GM21717 (cell line): ENCODE measurements at regions not wholly inside any gene's neighbourhood (a gene's known extent, or its start where the extent isn't known, plus 50 kb on each side); places are given as distances from the start of the nearest gene placed in this dataset.
"Not testable (repeated sequence)": the region's sequence is repeated elsewhere in the genome, so short reads cannot be mapped to it uniquely, and the experiment has no call there.

Source experiments
- ATAC-seq: cut with Tn5 transposase; IDR thresholded peaks from one replicate; pipeline ENCODE4 v1.9.1; 2021; ENCODE audit warnings: mild to moderate bottlenecking, moderate library complexity; ENCODE audit not compliant: unreplicated experiment

- ATAC-seq, result no peak
Observed at GRCh38 chr6:115310156-115310555, 750.5 kb downstream of the FRK start.

- no peak for ATAC-seq
Observed at GRCh38 chr6:115302731-115303130, 758.0 kb downstream of the FRK start.

DNA sequence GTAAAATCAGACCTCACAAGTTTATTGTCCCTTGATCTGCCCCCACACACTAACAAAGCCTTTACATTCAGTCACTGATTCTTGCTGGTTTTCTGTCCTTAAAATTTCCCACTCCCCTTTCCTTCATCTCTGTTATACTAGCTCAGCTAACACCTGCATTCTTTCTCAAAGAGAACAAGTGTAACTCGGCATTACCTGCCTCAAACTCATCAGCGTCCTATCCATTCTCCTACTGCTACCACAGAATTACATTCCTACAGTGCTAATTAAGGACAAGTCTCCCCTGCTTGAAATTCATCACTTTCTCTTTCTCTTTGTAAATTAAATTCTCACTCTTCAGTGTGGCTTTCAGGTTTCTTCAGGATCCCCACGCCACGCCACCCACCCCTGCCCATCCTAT, 773.2 kb downstream of the FRK start:
- ATAC-seq, result no peak

- ATAC-seq, result no peak
Observed at GRCh38 chr6:115276881-115277565, 783.7 kb downstream of the FRK start.

DNA sequence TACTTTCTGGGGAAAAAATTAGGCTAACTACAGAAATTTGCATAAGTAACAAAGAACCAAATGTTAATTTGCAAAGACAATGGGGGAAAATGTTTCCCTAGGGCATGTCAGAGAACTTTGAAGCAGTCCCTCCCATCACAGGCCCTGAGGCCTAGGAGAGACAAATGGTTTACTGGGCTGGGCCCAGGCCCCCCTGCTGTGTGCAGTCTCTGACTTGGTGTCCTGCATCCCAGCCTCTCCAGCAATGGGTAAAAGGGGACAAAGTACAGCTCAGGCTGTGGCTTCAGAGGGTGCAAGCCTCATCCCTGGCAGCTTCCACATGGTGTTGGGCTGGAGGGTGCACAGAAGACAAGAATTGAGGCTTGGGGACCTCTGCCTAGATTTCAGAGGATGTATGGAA, 788.4 kb downstream of the FRK start:
- ATAC-seq, result no peak

- no peak for ATAC-seq
Observed at GRCh38 chr6:115271434-115271833, 789.3 kb downstream of the FRK start.

- no peak for ATAC-seq
Observed at GRCh38 chr6:115270953-115271352, 789.7 kb downstream of the FRK start.

DNA sequence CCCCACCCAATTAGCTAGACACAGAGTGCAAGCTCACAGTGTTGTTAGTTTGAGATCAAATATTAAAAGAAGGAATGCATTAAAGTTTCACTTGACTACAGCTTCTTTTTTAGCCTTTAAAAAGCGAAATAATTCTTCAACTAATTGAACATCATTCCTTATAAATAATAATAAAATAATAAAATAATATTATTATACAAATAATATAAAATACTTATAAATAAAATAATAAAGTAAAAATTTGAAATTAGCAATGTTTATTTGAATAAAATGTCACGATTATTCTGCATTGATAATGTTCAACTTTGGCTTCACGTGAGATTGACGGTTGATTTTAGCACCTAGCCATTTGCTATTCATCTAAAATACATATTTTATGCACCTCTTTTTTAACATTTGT, 819.3 kb downstream of the FRK start:
- no peak for ATAC-seq

GRCh38 chr6:115221198-115221597, 839.5 kb downstream of the FRK start:
- ATAC-seq, result no peak

DNA sequence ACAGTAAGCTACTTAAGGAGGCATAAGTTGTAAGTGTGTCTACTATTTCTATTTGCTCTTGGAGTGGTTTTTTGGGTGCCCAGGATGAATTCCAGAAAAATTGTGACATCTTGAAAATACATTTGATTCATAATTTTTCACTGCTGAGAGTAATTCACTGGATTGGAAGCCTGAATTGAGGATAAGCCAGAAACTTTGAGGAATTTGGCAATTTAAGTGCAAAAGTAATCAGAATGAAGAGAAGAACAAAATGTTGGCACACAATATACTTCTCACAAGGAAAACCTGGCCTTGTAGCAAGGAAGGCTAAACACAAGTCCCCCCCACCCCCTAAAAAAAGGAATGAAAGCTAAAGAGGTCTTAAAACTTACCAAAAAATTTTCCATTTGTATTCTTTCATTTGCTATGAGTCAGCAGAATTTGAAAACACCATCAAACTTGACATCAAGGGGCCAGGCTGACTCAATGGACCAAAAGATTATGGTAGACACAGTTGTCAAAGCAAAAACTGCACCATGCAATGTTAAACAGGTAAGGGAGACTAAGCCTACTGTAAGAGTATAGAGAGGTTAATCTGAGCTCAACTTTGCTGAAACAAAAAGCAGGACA, 840.0 kb downstream of the FRK start:
- ATAC-seq, result no peak

DNA sequence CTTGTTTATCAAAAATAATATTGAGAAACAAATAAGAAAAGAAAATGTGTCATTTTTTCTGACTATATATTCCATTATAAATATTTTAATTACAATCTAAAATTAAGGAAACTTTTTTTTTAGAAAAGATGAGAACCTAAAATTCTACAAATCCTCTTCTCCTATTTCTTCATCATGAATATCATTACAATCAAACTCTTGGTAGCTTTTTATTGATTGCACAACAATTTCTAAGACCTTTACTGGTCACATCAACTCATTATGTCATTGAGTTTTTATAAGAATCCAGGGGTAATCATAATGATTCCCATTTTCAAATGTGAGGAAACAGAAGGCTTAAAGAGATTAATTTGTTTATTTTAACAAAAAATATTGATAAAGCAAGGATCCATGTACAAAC, 841.0 kb downstream of the FRK start:
- no peak for ATAC-seq

DNA sequence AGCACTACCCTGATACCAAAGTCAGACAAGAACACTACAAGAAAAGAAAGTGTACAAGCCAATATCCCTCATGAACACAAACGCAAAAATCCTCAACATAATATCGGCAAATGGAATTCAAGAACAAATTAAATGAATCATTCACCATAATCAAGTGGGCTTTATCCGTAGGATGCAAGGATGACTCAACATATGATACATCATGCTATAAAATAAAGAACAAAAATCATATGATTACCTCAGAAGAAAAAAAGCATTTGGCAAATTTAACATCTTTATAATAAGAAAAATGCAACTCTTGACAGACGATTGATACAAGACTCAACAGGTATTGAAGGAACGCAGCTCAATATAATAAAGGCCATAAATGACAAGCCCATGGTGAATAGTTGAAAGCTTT, 843.9 kb downstream of the FRK start:
- no peak for ATAC-seq

DNA sequence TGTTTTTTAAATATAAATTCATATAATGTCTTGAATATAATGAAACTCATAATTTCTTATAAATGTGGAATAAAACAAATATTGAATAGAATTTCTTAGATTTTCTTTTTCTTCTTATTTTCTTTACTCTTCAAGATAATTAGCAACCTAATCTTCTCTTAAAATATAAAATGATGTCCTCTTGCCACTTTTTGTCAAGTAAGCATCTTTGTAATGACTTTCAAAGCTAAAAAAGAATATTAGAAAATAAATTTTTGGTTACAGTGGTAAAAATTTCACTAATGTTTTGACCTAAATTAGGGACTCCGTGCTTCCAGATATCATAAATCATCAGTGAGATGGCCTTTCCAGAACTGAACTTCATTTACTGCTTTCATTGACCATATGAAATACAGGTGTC, 846.4 kb downstream of the FRK start:
- ATAC-seq, result no peak

DNA sequence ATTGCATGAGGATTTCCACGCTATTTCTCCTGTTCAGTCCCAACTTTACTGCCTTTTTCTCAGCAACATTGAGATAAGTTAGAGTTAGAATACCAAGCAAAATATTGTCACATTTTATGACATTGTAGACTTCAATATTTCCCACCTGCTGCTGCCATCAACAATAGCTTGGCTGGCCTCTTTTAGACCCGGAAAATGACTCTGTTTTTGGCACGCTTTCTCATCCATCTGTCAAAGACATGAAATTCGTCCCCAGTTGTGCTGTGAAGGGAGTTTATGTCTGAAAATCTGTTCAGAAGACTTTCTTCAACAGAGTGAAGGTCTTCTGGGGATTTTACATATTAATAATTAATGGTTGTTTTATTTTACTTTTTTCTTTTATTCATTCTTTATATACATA, 857.3 kb downstream of the FRK start:
- ATAC-seq, result no peak

- no peak for ATAC-seq
Observed at GRCh38 chr6:115194981-115195638, 852.3 kb upstream of the HS3ST5 start.

DNA sequence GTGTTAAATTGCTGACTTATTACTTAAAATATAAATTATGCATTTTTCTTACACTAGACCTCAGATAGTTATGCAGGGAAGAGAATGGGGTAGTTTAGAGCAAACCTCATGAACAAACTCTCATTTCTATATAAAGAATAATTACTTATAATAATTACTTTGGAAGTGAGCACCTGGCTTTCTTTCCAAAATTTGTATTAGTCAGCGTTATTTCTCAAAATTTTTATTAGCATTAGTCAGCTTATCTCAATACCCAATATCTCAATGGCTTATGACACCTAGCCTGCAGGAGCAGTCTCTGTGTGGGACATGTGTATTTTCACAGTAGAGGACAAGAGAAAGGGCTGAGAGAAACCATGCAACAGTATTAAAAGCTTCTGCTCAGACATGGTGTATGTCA, 849.2 kb upstream of the HS3ST5 start:
- ATAC-seq, result no peak

DNA sequence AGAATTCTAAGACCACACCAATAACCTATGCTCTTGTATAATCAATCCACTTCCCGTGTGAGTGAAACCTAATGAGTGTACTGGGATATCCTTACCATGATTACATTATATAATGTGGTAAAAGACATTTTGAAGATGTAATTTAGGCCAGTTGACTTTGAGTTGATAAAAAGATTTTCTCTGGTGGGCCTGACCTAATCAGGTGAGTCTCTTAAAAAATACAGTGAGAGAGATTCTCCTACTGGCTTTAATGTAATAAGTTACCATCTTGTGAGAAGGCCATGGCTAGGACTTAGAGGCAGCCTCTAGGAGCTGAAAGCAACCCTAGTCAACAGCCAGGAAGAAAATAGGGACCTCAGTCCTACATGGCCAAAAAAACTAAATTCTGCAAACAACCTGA, 847.7 kb upstream of the HS3ST5 start:
- ATAC-seq, result no peak

DNA sequence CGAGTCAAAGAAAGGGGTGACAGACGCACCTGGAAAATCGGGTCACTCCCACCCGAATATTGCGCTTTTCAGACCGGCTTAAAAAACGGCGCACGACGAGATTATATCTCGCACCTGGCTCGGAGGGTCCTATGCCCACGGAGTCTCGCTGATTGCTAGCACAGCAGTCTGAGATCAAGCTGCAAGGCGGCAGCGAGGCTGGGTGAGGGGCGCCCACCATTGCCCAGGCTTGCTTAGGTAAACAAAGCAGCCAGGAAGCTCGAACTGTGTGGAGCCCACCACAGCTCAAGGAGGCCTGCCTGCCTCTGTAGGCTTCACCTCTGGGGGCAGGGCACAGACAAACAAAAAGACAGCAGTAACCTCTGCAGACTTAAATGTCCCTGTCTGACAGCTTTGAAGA, 832.6 kb upstream of the HS3ST5 start:
- ATAC-seq, result not testable (repeated sequence)

- not testable (repeated sequence) for ATAC-seq
Observed at GRCh38 chr6:115165912-115166311, 823.1 kb upstream of the HS3ST5 start.

GRCh38 chr6:115159733-115160132, 816.9 kb upstream of the HS3ST5 start:
- ATAC-seq, result no peak

DNA sequence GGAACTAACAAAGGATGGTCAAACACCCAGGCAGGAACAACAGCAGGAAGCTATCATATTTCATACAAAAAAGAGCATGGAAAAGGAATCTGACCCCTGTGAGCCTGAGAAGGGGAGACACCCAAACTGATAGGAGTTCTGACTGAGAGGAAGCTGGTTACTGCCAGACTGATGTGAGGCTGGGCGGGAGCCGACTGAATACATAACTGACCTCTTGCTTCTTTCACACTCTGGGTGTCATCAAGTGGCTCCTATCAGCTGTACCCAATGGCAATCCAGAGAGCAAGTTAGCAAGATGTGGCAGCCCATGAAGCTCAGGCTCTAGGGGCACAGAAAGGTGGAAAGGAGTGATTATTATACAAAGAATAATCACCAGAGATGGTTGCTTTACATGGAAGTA, 795.1 kb upstream of the HS3ST5 start:
- ATAC-seq, result no peak

GRCh38 chr6:115133790-115134189, 791.0 kb upstream of the HS3ST5 start:
- ATAC-seq, result no peak
